Mucosa of descending colon (tissue), 3 donors: ENCODE measurements at regions not wholly inside any gene's neighbourhood (a gene's known extent, or its start where the extent isn't known, plus 50 kb on each side); places are given as distances from the start of the nearest gene placed in this dataset.

Experiments
- ATAC-seq: fragments of 200-7000 bp; cut with Tn5 transposase; one replicate; pipeline ENCODE4 v1.9.1; 2020; ENCODE audit warnings: mild to moderate bottlenecking, moderate library complexity
- DNase-seq, 3 donors: peaks; one replicate each; pipeline ENCODE4 v3.0.0-alpha.2; 2020
- H3K36me3 ChIP-seq: fragments of 200-600 bp; one replicate; pipeline ENCODE4 v1.8.0; 2021; ENCODE audit warnings: low read depth, mild to moderate bottlenecking
- H3K4me1 ChIP-seq: fragments of 200-600 bp; one replicate; pipeline ENCODE4 v1.8.0; 2021; ENCODE audit warnings: low read depth, mild to moderate bottlenecking
- H3K4me3 ChIP-seq: fragments of 200-600 bp; one replicate; pipeline ENCODE4 v1.8.0; 2021; ENCODE audit warnings: mild to moderate bottlenecking
- H3K9me3 ChIP-seq: fragments of 200-600 bp; one replicate; pipeline ENCODE4 v1.8.0; 2021; ENCODE audit warnings: mild to moderate bottlenecking
- intact Hi-C, 2 donors: fragments of 100-400 bp; cut with DNase I in 1 of 2; cut with micrococcal nuclease in 1 of 2; formaldehyde crosslinking; loops; one replicate each; pipeline versions ENCODE4 v1.11.0 to v1.11.1; 2022; cut with DNase I, micrococcal nuclease
- TF ChIP-seq, protein P1 (sequence below): fragments of 200-600 bp; IDR thresholded peaks from one replicate; pipeline ENCODE4 v1.8.0; 2022; ENCODE audit warnings: antibody characterized with exemption, mild to moderate bottlenecking
- donor health status: DM: no; HTN: no; CAD: no; lungs with moderate emphysema.
- donor health status: DM: no; HTN: no; CAD: no.
- donor health status: DM: no; HTN: yes; CAD: no.

DNA sequence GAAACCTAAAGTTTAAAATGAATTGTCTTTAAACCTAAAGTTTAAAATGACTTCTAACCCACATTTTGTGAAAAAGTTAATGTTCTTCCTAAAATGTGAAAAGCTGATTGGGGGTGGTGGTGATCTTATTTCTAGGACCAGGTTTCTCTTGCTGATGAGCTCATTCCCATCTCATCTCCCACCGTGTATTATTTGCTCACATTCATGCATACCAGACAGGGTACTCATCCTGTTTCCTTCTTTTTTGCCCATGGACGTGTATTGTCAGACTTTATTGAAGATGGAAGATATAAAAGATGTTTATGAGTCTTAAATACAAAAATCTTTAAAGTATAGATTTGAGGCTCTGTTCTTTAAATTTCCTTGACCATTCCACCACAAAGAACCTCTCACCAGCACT is 70.1 kb upstream of the MPHOSPH6 start:
- Histone ChIP-seq H3K9me3 (no peaks in the 10 kb centered on the region), H3K36me3 (no peaks in the 10 kb centered on the region), H3K4me3 (no peak overlapping the region), H3K4me1 (no peaks in the 10 kb centered on the region)
- TF ChIP-seq, protein P1, sequence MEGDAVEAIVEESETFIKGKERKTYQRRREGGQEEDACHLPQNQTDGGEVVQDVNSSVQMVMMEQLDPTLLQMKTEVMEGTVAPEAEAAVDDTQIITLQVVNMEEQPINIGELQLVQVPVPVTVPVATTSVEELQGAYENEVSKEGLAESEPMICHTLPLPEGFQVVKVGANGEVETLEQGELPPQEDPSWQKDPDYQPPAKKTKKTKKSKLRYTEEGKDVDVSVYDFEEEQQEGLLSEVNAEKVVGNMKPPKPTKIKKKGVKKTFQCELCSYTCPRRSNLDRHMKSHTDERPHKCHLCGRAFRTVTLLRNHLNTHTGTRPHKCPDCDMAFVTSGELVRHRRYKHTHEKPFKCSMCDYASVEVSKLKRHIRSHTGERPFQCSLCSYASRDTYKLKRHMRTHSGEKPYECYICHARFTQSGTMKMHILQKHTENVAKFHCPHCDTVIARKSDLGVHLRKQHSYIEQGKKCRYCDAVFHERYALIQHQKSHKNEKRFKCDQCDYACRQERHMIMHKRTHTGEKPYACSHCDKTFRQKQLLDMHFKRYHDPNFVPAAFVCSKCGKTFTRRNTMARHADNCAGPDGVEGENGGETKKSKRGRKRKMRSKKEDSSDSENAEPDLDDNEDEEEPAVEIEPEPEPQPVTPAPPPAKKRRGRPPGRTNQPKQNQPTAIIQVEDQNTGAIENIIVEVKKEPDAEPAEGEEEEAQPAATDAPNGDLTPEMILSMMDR, result no peak
- DNase-seq (no peak), ATAC-seq (no peak)
- intact Hi-C loops, result no loop called here

DNA sequence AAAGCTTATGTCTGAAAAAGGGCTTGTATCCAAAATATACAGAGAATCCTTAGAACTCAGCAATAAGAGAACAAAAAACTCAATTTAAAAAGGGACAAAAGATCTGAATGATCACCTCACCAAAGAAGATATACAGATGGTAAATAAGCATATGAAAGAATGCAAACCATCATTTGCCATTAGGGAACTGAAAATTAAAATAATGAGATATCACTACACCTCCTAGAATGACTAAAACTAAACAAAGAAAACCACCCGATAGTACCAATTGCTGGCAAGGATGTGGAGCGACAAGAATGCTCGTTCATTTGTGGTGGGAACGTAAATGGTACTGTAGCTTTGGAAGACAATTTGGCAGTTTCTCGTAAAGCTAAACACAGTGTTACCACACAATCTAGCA is 66.9 kb upstream of the MPHOSPH6 start:
- H3K36me3 ChIP-seq, result no peaks in the 10 kb centered on the region
- DNase-seq (no peak), ATAC-seq (no peak)
- intact Hi-C loops, result no loop called here
- no peaks in the 10 kb centered on the region for H3K9me3 ChIP-seq
- TF ChIP-seq, protein P1, result no peak
- no peak overlapping the region for H3K4me3 ChIP-seq
- H3K4me1 ChIP-seq, result no peaks in the 10 kb centered on the region

DNA sequence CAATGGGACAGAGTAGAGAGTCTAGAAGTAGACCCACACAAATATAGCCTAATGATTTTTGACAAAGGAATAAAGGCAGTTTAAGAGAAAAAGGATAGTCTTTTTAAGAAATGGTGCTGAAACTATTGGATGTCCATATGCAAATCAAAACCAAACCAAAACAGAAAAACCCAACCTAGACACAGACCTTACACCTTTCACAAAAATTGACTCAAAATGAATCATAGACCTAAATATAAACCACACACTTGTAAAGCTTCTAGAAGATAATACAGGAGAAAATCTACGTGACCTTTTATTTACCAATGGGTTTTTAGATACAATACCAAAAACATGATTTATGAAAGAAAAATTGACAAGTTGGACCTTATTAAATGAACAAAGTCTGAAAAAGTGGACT is 66.4 kb upstream of the MPHOSPH6 start:
- Histone ChIP-seq H3K36me3 (no peaks in the 10 kb centered on the region), H3K9me3 (no peaks in the 10 kb centered on the region), H3K4me1 (peaks cover 4% of the 10 kb centered on the region), H3K4me3 (no peak overlapping the region)
- ATAC-seq, result no peak
- intact Hi-C loops, result no loop called here
- no peak for DNase-seq
- TF ChIP-seq, protein P1, result no peak

DNA sequence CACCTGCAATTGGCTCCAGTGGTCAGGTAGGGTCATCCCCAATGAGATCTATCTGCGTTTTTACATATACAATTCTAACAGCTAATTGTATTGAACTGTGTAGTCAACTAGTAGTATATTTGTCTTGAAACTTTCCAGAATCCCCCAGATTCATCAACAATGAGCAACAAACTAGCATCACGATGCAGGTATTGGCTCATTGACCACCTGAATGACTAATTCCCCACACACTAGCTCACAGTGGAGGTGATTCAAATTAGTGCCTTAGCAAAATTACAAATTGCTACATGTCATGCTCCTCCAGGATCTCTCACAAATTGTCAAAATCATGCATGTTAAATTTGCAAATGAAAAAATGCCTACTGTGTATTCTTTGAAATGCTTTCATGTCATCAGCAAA is 62.8 kb upstream of the MPHOSPH6 start:
- DNase-seq, result no peak
- no peaks in the 10 kb centered on the region for H3K36me3 ChIP-seq
- H3K4me3 ChIP-seq, result no peak overlapping the region
- no peak for ATAC-seq
- H3K9me3 ChIP-seq, result no peaks in the 10 kb centered on the region
- H3K4me1 ChIP-seq, result peaks cover 8% of the 10 kb centered on the region
- TF ChIP-seq, protein P1, result no peak
- intact Hi-C loops, result loop anchor here in 1 of 2 donors (5.0 kb wide), 1 partner anchor 201 kb away; no protein-coding TSS in a partner anchor

DNA sequence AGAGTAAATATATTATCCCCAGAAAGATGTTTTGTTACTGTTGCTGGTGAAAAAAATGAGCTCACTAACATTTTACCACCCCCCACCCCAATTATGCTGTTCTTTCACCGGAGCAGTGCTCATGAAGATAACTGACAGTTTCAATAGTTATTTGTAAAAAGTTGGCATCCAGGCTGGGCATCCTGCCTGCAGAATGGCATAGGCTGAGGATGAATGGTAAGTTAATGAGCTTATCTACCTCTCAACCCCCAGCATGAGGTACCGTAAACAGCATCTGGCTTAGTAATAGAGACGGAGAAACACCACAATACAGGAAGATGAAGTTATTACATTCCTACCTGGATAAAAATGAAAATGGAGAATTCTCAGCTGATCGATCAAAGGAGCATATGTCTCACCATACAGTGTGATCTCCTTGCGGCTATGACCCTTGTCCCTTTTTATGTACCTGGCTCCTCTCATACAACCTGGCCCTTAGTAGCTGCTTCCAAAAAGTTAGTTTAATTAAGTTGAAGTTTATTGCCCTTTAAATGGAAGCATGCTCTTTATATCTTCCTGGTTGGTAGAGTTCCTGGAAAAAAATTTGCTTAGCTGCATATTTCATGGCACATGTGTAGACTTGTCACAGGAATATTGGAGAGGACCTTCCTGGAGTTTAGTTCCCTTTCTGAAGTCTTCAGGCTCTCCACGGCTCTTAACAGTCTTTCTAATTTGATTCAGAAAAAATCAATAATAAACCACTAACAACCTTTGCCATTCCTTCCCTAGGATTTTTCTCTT is 61.2 kb upstream of the MPHOSPH6 start:
- no peak overlapping the region for H3K4me3 ChIP-seq
- TF ChIP-seq, protein P1, result no peak
- peaks cover 8% of the 10 kb centered on the region for H3K4me1 ChIP-seq
- H3K9me3 ChIP-seq, result no peaks in the 10 kb centered on the region
- H3K36me3 ChIP-seq, result no peaks in the 10 kb centered on the region
- intact Hi-C loops, result loop anchor here in 1 of 2 donors (5.0 kb wide), 1 partner anchor 199 kb away; no protein-coding TSS in a partner anchor
- ATAC-seq (peak; percentile 77), DNase-seq (peak in 1 of 3 donors; percentile 4)
